Chondrocyte (in vitro differentiated cells): ENCODE measurements at regions not wholly inside any gene's neighbourhood (a gene's known extent, or its start where the extent isn't known, plus 50 kb on each side); places are given as distances from the start of the nearest gene placed in this dataset.

Experiments used
- DNase-seq: peaks from one replicate; pipeline ENCODE4 v3.0.0; 2021; ENCODE audit warnings: mixed read lengths, low spot score
- H3K27ac Mint-ChIP-seq: one replicate; pipeline ENCODE4 v1.8.0; 2021; ENCODE audit warnings: mild to moderate bottlenecking, moderate library complexity, mixed read lengths; ENCODE audit not compliant: unreplicated experiment
- H3K27me3 Mint-ChIP-seq: 2 replicates; pipeline ENCODE4 v1.8.0; 2021; ENCODE audit warnings: low read depth, mixed read lengths
- H3K36me3 Mint-ChIP-seq: 2 replicates; pipeline ENCODE4 v1.8.0; 2021; ENCODE audit warnings: low read depth, mixed read lengths
- H3K4me1 Mint-ChIP-seq: 2 replicates; pipeline ENCODE4 v1.8.0; 2021; ENCODE audit warnings: low read depth, mild to moderate bottlenecking, mixed read lengths
- H3K4me3 Mint-ChIP-seq: one replicate; pipeline ENCODE4 v1.8.0; 2021; ENCODE audit warnings: mild to moderate bottlenecking, moderate library complexity, mixed read lengths; ENCODE audit not compliant: unreplicated experiment
- H3K9me3 Mint-ChIP-seq: 2 replicates; pipeline ENCODE4 v1.8.0; 2021; ENCODE audit warnings: low read depth, mixed read lengths
- TF ChIP-seq, protein P1 (sequence below): fragments of 200-600 bp; sonication (generic); IDR thresholded peaks from 2 replicates; pipeline ENCODE4 v1.5.0; 2021; ENCODE audit warnings: antibody characterized with exemption, mild to moderate bottlenecking, moderate library complexity

DNA sequence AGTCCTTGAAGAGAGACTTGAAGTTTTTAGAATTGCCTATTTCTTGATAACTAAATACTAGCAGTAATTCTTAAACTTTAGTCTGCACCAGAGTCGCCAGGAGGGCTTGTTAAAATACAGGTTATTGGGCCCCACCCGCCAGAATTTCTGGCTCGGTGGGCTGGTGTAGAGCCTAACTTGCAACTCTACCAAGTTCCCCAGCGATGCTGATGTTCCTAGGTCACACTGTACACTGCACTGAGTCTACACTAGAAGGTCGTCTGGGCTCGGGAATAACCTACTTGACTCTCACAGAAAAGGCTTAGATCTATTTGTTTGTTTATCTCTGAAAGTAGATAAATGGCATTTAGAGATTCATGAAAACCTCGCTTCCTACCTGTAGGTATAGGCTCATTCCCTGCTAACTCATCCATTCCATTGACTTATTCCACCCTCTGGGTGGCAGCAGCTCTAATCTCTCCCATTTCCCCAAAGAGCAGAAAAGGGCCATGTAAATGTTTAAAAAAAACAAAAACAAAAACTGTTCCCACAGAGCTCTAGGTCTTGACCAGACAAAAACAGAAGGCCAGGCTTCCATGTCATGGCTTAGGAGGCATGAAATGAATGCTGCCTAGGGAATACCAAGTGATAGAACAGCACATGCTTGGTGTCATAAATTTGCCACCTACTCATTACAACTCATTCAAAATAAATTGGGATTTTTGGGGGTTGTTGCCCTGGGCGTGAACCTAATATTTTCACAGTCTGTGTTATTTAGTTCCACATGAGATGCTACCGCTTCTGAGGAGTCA, 292.1 kb downstream of the ADGB start:
- H3K27ac Mint-ChIP-seq: no peak overlapping the region
- H3K27me3 Mint-ChIP-seq: no peaks in the 10 kb centered on the region
- no peak for DNase-seq
- no peaks in the 10 kb centered on the region for H3K36me3 Mint-ChIP-seq
- peaks cover 14% of the 10 kb centered on the region for H3K4me1 Mint-ChIP-seq
- no peaks in the 10 kb centered on the region for H3K9me3 Mint-ChIP-seq
- H3K4me3 Mint-ChIP-seq: no peak overlapping the region
- TF ChIP-seq, protein P1, sequence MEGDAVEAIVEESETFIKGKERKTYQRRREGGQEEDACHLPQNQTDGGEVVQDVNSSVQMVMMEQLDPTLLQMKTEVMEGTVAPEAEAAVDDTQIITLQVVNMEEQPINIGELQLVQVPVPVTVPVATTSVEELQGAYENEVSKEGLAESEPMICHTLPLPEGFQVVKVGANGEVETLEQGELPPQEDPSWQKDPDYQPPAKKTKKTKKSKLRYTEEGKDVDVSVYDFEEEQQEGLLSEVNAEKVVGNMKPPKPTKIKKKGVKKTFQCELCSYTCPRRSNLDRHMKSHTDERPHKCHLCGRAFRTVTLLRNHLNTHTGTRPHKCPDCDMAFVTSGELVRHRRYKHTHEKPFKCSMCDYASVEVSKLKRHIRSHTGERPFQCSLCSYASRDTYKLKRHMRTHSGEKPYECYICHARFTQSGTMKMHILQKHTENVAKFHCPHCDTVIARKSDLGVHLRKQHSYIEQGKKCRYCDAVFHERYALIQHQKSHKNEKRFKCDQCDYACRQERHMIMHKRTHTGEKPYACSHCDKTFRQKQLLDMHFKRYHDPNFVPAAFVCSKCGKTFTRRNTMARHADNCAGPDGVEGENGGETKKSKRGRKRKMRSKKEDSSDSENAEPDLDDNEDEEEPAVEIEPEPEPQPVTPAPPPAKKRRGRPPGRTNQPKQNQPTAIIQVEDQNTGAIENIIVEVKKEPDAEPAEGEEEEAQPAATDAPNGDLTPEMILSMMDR: peak; percentile 51

DNA sequence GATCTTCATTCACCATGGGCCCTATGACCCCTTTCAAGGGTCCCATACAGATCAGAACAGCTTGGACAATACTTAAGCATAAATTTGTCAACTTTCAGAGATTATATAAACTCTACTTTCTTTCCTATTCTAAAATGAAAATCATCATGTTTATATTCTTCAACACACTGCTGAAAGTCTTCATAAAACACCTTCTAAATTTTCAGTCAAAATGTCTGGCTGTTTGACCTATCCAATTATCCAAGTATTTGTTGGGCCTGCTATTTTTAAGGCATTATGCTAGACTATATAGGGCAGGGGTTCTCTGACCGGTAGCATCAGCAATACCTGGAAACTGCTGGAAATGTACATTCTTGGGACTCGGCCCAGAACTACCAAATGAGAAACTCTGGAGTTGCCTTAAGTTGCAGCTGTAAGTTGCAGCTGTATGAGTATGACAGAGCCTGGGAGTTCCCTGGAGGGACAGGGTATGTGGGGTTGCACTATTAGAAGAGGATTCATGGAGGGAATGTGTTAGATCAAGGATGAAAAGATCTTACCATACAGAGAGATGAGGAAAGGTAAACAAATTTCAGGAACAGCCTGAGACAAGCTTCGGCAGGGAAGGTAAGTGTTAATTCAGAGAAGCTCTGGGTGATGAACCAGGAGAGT, 293.0 kb downstream of the ADGB start:
- no peaks in the 10 kb centered on the region for H3K9me3 Mint-ChIP-seq
- DNase-seq: no peak
- no peaks in the 10 kb centered on the region for H3K27me3 Mint-ChIP-seq
- peaks cover 14% of the 10 kb centered on the region for H3K4me1 Mint-ChIP-seq
- peak overlapping the region; percentile 47 for H3K27ac Mint-ChIP-seq
- no peaks in the 10 kb centered on the region for H3K36me3 Mint-ChIP-seq
- TF ChIP-seq, protein P1: no peak
- H3K4me3 Mint-ChIP-seq: no peak overlapping the region

DNA sequence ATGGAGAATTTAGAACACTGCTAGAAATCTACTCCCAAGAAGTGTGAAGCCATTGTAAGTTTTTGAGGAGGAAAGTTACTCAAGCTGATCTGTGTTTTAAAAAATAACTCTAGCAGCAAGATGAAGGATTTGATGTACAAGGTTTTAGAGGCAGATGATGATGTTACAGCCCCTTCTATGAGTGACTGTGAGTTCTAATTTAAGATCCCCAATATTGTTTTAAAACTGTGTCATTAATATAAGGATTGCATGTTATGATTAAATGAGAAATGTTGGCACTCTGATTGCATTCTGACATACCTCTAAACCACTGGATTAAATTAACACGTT, 293.5 kb downstream of the ADGB start:
- H3K27me3 Mint-ChIP-seq: no peaks in the 10 kb centered on the region
- DNase-seq: no peak
- H3K4me1 Mint-ChIP-seq: peaks cover 14% of the 10 kb centered on the region
- no peaks in the 10 kb centered on the region for H3K9me3 Mint-ChIP-seq
- no peaks in the 10 kb centered on the region for H3K36me3 Mint-ChIP-seq
- peak overlapping the region; percentile 47 for H3K27ac Mint-ChIP-seq
- no peak overlapping the region for H3K4me3 Mint-ChIP-seq
- TF ChIP-seq, protein P1: no peak

DNA sequence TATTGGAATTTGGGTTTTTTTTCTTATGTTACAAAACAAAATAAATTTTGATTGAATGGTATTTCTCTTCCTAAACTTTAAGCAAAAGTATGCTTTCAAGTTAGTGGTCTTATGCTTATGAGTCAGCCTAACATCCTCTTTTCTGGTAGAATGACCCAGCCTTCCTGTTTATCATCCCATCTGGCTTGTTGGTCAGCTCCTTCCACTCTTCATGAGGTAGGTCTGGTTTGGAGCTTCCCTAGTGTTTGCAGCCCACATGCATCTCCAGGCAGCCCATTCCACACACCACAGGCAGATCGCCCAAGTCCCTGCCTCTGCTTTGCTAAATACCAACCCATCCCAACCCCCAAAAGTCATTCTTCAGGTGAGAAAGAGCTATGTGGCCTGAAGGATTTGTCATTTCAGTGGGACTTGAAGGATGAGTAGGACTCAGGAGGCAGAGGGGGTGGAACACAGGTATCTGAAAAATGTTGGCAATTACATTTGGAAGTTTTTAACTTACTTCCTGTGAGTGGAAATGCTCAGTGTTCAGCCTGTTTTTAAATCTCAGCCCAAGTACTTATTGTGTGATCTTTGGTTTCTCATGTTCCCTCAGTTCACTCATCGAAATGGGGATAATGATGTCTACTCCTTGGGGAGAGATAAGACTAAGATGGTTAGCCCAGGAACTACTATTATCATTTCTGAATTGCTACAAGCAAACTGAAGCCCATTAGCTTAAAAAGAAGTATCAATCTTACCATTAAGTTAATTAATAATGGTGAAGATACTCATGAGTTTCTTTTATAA, 294.0 kb downstream of the ADGB start:
- DNase-seq: no peak
- TF ChIP-seq, protein P1: no peak
- Mint-ChIP-seq H3K4me1 (peaks cover 14% of the 10 kb centered on the region), H3K36me3 (no peaks in the 10 kb centered on the region), H3K27me3 (no peaks in the 10 kb centered on the region), H3K4me3 (no peak overlapping the region), H3K9me3 (no peaks in the 10 kb centered on the region), H3K27ac (peak overlapping the region; percentile 28)

GRCh38 chr6:146893690-146894089, 294.9 kb downstream of the ADGB start:
- Mint-ChIP-seq H3K9me3 (no peaks in the 10 kb centered on the region), H3K27me3 (no peaks in the 10 kb centered on the region), H3K27ac (no peak overlapping the region), H3K4me1 (peaks cover 14% of the 10 kb centered on the region), H3K4me3 (no peak overlapping the region), H3K36me3 (no peaks in the 10 kb centered on the region)
- no peak for DNase-seq
- TF ChIP-seq, protein P1: no peak
